GM21786 (cell line): ENCODE measurements at regions not wholly inside any gene's neighbourhood (a gene's known extent, or its start where the extent isn't known, plus 50 kb on each side); places are given as distances from the start of the nearest gene placed in this dataset.

Experiments used
- ATAC-seq: cut with Tn5 transposase; IDR thresholded peaks from one replicate; pipeline ENCODE4 v1.9.1; 2021; ENCODE audit not compliant: unreplicated experiment

GRCh38 chr6:133583907-133584427 is 304.9 kb upstream of the TCF21 start:
- no peak for ATAC-seq

GRCh38 chr6:133584823-133585222 is 304.1 kb upstream of the TCF21 start:
- no peak for ATAC-seq

GRCh38 chr6:133585978-133586377 is 302.9 kb upstream of the TCF21 start:
- ATAC-seq = no peak

- no peak for ATAC-seq
These were observed 301.3 kb upstream of the TCF21 start for GRCh38 chr6:133587546-133588160.

GRCh38 chr6:133590196-133590595 is 298.7 kb upstream of the TCF21 start:
- ATAC-seq = no peak

- ATAC-seq = no peak
These were observed 298.1 kb upstream of the TCF21 start for GRCh38 chr6:133590814-133591213.

GRCh38 chr6:133591275-133591674 is 297.6 kb upstream of the TCF21 start:
- ATAC-seq = no peak

- ATAC-seq = no peak
These were observed 294.2 kb upstream of the TCF21 start for GRCh38 chr6:133594652-133595110.

GRCh38 chr6:133595111-133595761 is 293.7 kb upstream of the TCF21 start:
- ATAC-seq = no peak

GRCh38 chr6:133606852-133607251 is 282.1 kb upstream of the TCF21 start:
- no peak for ATAC-seq

- no peak for ATAC-seq
These were observed 280.3 kb upstream of the TCF21 start for GRCh38 chr6:133608620-133609019.

- no peak for ATAC-seq
These were observed 279.3 kb upstream of the TCF21 start for GRCh38 chr6:133609415-133610226.

- no peak for ATAC-seq
These were observed 278.6 kb upstream of the TCF21 start for GRCh38 chr6:133610227-133610840.

GRCh38 chr6:133610971-133611370 is 277.9 kb upstream of the TCF21 start:
- no peak for ATAC-seq

GRCh38 chr6:133612459-133612858 is 276.5 kb upstream of the TCF21 start:
- no peak for ATAC-seq

- ATAC-seq = no peak
These were observed 275.7 kb upstream of the TCF21 start for GRCh38 chr6:133613211-133613610.

- no peak for ATAC-seq
These were observed 267.2 kb upstream of the TCF21 start for GRCh38 chr6:133621751-133622150.

GRCh38 chr6:133623065-133623464 is 265.8 kb upstream of the TCF21 start:
- ATAC-seq = no peak

- no peak for ATAC-seq
These were observed 265.3 kb upstream of the TCF21 start for GRCh38 chr6:133623621-133624020.

GRCh38 chr6:133626096-133626666 is 262.7 kb upstream of the TCF21 start:
- ATAC-seq = no peak

- no peak for ATAC-seq
These were observed 258.9 kb upstream of the TCF21 start for GRCh38 chr6:133629970-133630369.
